Keratinocyte (primary cell): ENCODE measurements at regions not wholly inside any gene's neighbourhood (a gene's known extent, or its start where the extent isn't known, plus 50 kb on each side); places are given as distances from the start of the nearest gene placed in this dataset.

ENCODE experiments used
- DNase-seq: peaks from one replicate; pipeline ENCODE4 v3.0.0-alpha.2; 2011; ENCODE audit warnings: low read depth, missing footprints, low spot score
- FAIRE-seq: peaks from 2 replicates; lab custom pipeline; 2011; peaks lifted over from hg19 to GRCh38; lab: Jason Lieb, UNC
- H2AFZ ChIP-seq: 2 replicates; pipeline ENCODE4 v1.6.0; 2012; ENCODE audit warnings: low read length, control low read depth, inconsistent platforms; ENCODE audit not compliant: control insufficient read depth
- H3K27ac ChIP-seq: 2 replicates; pipeline ENCODE4 v1.5.1; 2011; ENCODE audit warnings: low read length; ENCODE audit not compliant: control insufficient read depth, insufficient read depth
- H3K27me3 ChIP-seq: 3 replicates; pipeline ENCODE4 v1.6.0; 2011; ENCODE audit warnings: low read length; ENCODE audit not compliant: control insufficient read depth, insufficient read depth; ENCODE audit errors: extremely low read depth
- H3K36me3 ChIP-seq, 2 experiments: 2 replicates in 1 of 2; 3 replicates in 1 of 2; pipeline ENCODE4 v1.5.1; 2011; ENCODE audit warnings: low read length in 2 of 2, mild to moderate bottlenecking in 1 of 2; ENCODE audit not compliant: control insufficient read depth in 2 of 2, insufficient read depth in 2 of 2; ENCODE audit errors: extremely low read depth in 1 of 2
- H3K4me1 ChIP-seq: 3 replicates; pipeline ENCODE4 v1.5.1; 2011; ENCODE audit warnings: low read length; ENCODE audit not compliant: control insufficient read depth, insufficient read depth; ENCODE audit errors: extremely low read depth
- H3K4me2 ChIP-seq: 3 replicates; pipeline ENCODE4 v1.6.0; 2011; ENCODE audit warnings: low read depth, low read length; ENCODE audit not compliant: control insufficient read depth, insufficient read depth; ENCODE audit errors: extremely low read depth
- H3K4me3 ChIP-seq, 3 experiments: fragments of 200-600 bp in 1 of 3; sonication (generic) in 1 of 3; 2 replicates in 2 of 3; 3 replicates in 1 of 3; pipeline ENCODE4 v1.5.1; 2011 to 2016; ENCODE audit warnings: low read length in 3 of 3, mild to moderate bottlenecking in 3 of 3, control low read depth in 2 of 3, inconsistent platforms in 1 of 3, low read depth in 1 of 3, mixed read lengths in 1 of 3, mixed run types in 1 of 3, moderate library complexity in 1 of 3; ENCODE audit not compliant: control insufficient read depth in 2 of 3, insufficient read depth in 2 of 3; ENCODE audit errors: extremely low read depth in 1 of 3
- H3K79me2 ChIP-seq: 2 replicates; pipeline ENCODE4 v1.6.0; 2012; ENCODE audit warnings: low read length; ENCODE audit not compliant: control insufficient read depth, insufficient read depth
- H3K9ac ChIP-seq: 3 replicates; pipeline ENCODE4 v1.6.0; 2011; ENCODE audit warnings: low read length; ENCODE audit not compliant: control insufficient read depth, insufficient read depth; ENCODE audit errors: extremely low read depth
- H3K9me1 ChIP-seq: 3 replicates; pipeline ENCODE4 v1.6.0; 2011; ENCODE audit warnings: low read length; ENCODE audit not compliant: control insufficient read depth, insufficient read depth; ENCODE audit errors: extremely low read depth
- H3K9me3 ChIP-seq: 2 replicates; pipeline ENCODE4 v1.5.1; 2012; ENCODE audit warnings: low read depth, low read length; ENCODE audit not compliant: control insufficient read depth
- H4K20me1 ChIP-seq: 3 replicates; pipeline ENCODE4 v1.6.0; 2011; ENCODE audit warnings: low read length; ENCODE audit not compliant: control insufficient read depth, insufficient read depth; ENCODE audit errors: extremely low read depth
- CTCF ChIP-seq, 3 experiments: IDR thresholded peaks in 1 of 3; conservative IDR thresholded peaks in 1 of 3; optimal IDR thresholded peaks in 1 of 3; 2 replicates in 2 of 3; 3 replicates in 1 of 3; pipeline versions ENCODE3 to v1.5.1; 2011; ENCODE audit warnings: low read length in 3 of 3, mild to moderate bottlenecking in 3 of 3, moderate library complexity in 2 of 3, control low read depth in 1 of 3, inconsistent platforms in 1 of 3; ENCODE audit not compliant: insufficient read depth in 2 of 3; ENCODE audit errors: extremely low read depth in 1 of 3
- EZH2 ChIP-seq: IDR thresholded peaks from one replicate; pipeline ENCODE4 v1.6.1; 2012; ENCODE audit warnings: inconsistent platforms, mild to moderate bottlenecking, low read length, moderate library complexity
- dilution Hi-C: fragments of 300-500 bp; cut with MboI; formaldehyde crosslinking; loops from one replicate; pipeline ENCODE4 v1.7.0; 2020; ENCODE audit warnings: low sequenced_read_pairs; ENCODE audit not compliant: extremely low pct_ligation_motif_present

GRCh38 chr18:52278191-52278590 lies 61.8 kb upstream of the DCC start:
- H2AFZ ChIP-seq = no peak overlapping the region
- no peaks in the 10 kb centered on the region for H3K36me3 ChIP-seq
- H3K27ac ChIP-seq = no peak overlapping the region
- TF ChIP-seq CTCF (optimal IDR thresholded peaks at IDR 0.05 in 1 of 3, IDR thresholded peaks at IDR 0.05 in 1 of 3, conservative IDR thresholded peaks at IDR 0.05 in 1 of 3; ENCODE audit: extremely low read depth in 1 of 3, insufficient read depth in 2 of 3, low read length in 3 of 3) (no peak), EZH2 (no peak)
- H3K9ac ChIP-seq = no peak overlapping the region
- H3K9me1 ChIP-seq = no peaks in the 10 kb centered on the region
- H3K27me3 ChIP-seq = no peaks in the 10 kb centered on the region
- no peaks in the 10 kb centered on the region for H3K9me3 ChIP-seq
- DNase-seq (no peak), FAIRE-seq (no peak)
- H4K20me1 ChIP-seq = no peaks in the 10 kb centered on the region
- H3K79me2 ChIP-seq = no peaks in the 10 kb centered on the region
- no peaks in the 10 kb centered on the region for H3K4me1 ChIP-seq
- dilution Hi-C loops = no loop called here
- H3K4me2 ChIP-seq = no peak overlapping the region
- H3K4me3 ChIP-seq = no peak overlapping the region

DNA sequence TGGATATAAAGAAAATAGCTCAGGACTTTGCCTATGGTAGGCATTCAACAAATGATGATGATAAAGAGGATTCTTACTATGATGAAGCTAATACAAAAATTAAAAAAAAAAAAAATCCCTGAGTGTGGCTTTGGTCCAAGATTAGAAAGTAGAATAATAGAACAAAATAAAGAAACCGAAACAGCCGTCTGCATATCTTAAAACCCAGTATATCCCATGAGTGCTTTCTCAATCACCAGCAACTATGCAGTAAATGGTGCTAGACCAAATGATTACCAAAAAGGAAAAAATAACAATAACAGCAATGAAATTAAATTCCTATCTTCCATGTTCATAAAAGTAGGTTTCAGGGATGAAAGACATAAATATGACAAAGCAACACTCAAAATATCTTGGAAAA lies 59.3 kb upstream of the DCC start:
- no peaks in the 10 kb centered on the region for H3K27me3 ChIP-seq
- FAIRE-seq (no peak), DNase-seq (no peak)
- dilution Hi-C loops = no loop called here
- H4K20me1 ChIP-seq = no peaks in the 10 kb centered on the region
- no peak overlapping the region for H3K27ac ChIP-seq
- no peaks in the 10 kb centered on the region for H3K79me2 ChIP-seq
- no peaks in the 10 kb centered on the region for H3K9me1 ChIP-seq
- H3K4me1 ChIP-seq = no peaks in the 10 kb centered on the region
- no peak overlapping the region for H3K4me3 ChIP-seq
- no peak overlapping the region for H3K9ac ChIP-seq
- no peaks in the 10 kb centered on the region for H3K36me3 ChIP-seq
- H3K9me3 ChIP-seq = no peaks in the 10 kb centered on the region
- TF ChIP-seq EZH2 = no peak
- no peak for TF ChIP-seq CTCF (optimal IDR thresholded peaks at IDR 0.05 in 1 of 3, IDR thresholded peaks at IDR 0.05 in 1 of 3, conservative IDR thresholded peaks at IDR 0.05 in 1 of 3; ENCODE audit: extremely low read depth in 1 of 3, insufficient read depth in 2 of 3, low read length in 3 of 3)
- H2AFZ ChIP-seq = no peak overlapping the region
- no peak overlapping the region for H3K4me2 ChIP-seq
